OCI-LY3 (cell line): ENCODE measurements at regions not wholly inside any gene's neighbourhood (a gene's known extent, or its start where the extent isn't known, plus 50 kb on each side); places are given as distances from the start of the nearest gene placed in this dataset.

ENCODE experiments used
- EZH2phosphoT487 ChIP-seq: fragments of 200-600 bp; shearing (Covaris generic); IDR thresholded peaks from 2 replicates; pipeline ENCODE4 v1.6.1; 2018; ENCODE audit warnings: antibody characterized with exemption, mixed run types, low read depth
- TF ChIP-seq, protein P1 (sequence below): fragments of 200-600, 300-600 bp; sonication (generic); IDR thresholded peaks from 2 replicates; pipeline ENCODE4 v1.5.1; 2014; ENCODE audit warnings: antibody characterized with exemption, low read length, low read depth

DNA sequence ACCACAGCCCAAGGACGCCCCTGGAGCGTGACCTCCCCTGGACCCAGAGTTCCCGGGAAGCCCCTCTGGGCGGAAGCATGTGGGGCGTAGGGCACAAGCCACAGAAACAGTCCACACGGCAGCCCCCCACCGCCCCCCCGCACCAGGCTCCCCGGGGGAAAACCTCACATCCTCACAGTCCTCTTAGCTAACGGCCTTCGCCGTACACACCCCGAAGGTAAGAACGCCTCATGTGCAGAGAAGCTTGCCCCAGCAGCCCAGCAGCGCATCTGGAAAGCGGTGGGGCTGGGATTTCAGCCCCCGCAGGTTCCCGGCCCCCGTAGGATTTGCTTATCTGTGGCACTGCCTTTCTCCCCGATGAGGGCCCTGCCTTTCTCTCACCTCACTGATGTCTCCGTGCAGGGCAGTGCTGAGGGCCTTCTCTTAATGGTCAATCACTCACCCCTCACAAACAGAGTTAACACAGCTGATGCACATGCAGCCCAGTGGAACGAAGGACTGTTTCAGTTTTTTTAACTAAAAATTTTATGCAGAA, 309.2 kb downstream of the BRD1 start:
- TF ChIP-seq, protein P1, sequence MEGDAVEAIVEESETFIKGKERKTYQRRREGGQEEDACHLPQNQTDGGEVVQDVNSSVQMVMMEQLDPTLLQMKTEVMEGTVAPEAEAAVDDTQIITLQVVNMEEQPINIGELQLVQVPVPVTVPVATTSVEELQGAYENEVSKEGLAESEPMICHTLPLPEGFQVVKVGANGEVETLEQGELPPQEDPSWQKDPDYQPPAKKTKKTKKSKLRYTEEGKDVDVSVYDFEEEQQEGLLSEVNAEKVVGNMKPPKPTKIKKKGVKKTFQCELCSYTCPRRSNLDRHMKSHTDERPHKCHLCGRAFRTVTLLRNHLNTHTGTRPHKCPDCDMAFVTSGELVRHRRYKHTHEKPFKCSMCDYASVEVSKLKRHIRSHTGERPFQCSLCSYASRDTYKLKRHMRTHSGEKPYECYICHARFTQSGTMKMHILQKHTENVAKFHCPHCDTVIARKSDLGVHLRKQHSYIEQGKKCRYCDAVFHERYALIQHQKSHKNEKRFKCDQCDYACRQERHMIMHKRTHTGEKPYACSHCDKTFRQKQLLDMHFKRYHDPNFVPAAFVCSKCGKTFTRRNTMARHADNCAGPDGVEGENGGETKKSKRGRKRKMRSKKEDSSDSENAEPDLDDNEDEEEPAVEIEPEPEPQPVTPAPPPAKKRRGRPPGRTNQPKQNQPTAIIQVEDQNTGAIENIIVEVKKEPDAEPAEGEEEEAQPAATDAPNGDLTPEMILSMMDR: no peak
- no peak for TF ChIP-seq EZH2phosphoT487
